ENCODE measurements at regions not wholly inside any gene's neighbourhood (a gene's known extent, or its start where the extent isn't known, plus 50 kb on each side); places are given as distances from the start of the nearest gene placed in this dataset.

GRCh38 chr1:234778221-234779159, 168.5 kb upstream of the IRF2BP2 start:
- dilution Hi-C loops (cut with MboI; ENCODE audit: extremely low pct_ligation_motif_present, low sequenced_read_pairs): no loop called here

DNA sequence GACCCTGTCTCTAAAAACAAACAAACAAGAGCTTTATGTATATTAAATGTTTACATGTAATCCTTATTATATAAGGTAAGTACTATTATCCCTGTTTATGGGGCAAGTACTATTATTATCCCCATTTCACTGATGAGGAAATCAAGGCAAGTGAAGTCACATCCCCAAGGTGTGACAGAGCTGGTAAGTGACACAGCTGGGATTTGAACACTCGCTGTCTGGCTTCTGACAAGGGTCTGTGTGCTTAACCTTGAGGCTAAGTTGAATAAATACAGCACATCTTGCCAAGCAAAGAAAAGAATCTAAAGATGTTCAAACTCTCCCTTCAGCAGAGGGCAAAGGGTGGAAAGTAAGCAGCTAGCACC, 167.9 kb upstream of the IRF2BP2 start:
- Histone ChIP-seq H3K27ac (ENCODE audit: control insufficient read depth, insufficient read depth, low read length) (no peak overlapping the region), H3K9ac (ENCODE audit: control insufficient read depth, extremely low read depth, insufficient read depth, low read length) (no peak overlapping the region), H3K36me3 (ENCODE audit: control insufficient read depth in 2 of 2, extremely low read depth in 1 of 2, insufficient read depth in 2 of 2, low read length in 2 of 2) (no peaks in the 10 kb centered on the region), H3K9me1 (ENCODE audit: control insufficient read depth, extremely low read depth, insufficient read depth, low read length) (no peaks in the 10 kb centered on the region), H3K27me3 (ENCODE audit: control insufficient read depth, extremely low read depth, insufficient read depth, low read length) (peaks cover 29% of the 10 kb centered on the region), H2AFZ (ENCODE audit: control insufficient read depth, low read length) (no peak overlapping the region), H3K4me1 (ENCODE audit: control insufficient read depth, extremely low read depth, insufficient read depth, low read length) (peaks cover under 1% of the 10 kb centered on the region), H3K79me2 (ENCODE audit: control insufficient read depth, insufficient read depth, low read length) (no peaks in the 10 kb centered on the region), H4K20me1 (ENCODE audit: control insufficient read depth, extremely low read depth, insufficient read depth, low read length) (no peaks in the 10 kb centered on the region), H3K4me3 (ENCODE audit: control insufficient read depth in 2 of 3, extremely low read depth in 1 of 3, insufficient read depth in 2 of 3, low read depth in 1 of 3, low read length in 3 of 3) (no peak overlapping the region), H3K9me3 (ENCODE audit: control insufficient read depth, low read depth, low read length) (peaks cover 3% of the 10 kb centered on the region), H3K4me2 (ENCODE audit: control insufficient read depth, extremely low read depth, insufficient read depth, low read depth, low read length) (no peak overlapping the region)
- dilution Hi-C loops (cut with MboI; ENCODE audit: extremely low pct_ligation_motif_present, low sequenced_read_pairs): no loop called here
- no peak for DNase-seq (ENCODE audit: low read depth, low spot score)
- no peak for TF ChIP-seq EZH2 (IDR thresholded peaks at IDR 0.05; ENCODE audit: low read length)
- TF ChIP-seq, protein P1, sequence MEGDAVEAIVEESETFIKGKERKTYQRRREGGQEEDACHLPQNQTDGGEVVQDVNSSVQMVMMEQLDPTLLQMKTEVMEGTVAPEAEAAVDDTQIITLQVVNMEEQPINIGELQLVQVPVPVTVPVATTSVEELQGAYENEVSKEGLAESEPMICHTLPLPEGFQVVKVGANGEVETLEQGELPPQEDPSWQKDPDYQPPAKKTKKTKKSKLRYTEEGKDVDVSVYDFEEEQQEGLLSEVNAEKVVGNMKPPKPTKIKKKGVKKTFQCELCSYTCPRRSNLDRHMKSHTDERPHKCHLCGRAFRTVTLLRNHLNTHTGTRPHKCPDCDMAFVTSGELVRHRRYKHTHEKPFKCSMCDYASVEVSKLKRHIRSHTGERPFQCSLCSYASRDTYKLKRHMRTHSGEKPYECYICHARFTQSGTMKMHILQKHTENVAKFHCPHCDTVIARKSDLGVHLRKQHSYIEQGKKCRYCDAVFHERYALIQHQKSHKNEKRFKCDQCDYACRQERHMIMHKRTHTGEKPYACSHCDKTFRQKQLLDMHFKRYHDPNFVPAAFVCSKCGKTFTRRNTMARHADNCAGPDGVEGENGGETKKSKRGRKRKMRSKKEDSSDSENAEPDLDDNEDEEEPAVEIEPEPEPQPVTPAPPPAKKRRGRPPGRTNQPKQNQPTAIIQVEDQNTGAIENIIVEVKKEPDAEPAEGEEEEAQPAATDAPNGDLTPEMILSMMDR (optimal IDR thresholded peaks at IDR 0.05 in 1 of 3, IDR thresholded peaks at IDR 0.05 in 1 of 3, conservative IDR thresholded peaks at IDR 0.05 in 1 of 3; ENCODE audit: extremely low read depth in 1 of 3, insufficient read depth in 2 of 3, low read length in 3 of 3): no peak
- FAIRE-seq: no peak

More at GRCh38 chr1:234778221-234779159, 168.5 kb upstream of the IRF2BP2 start:
- no peak overlapping the region for H3K27ac ChIP-seq (ENCODE audit: control insufficient read depth, insufficient read depth, low read length)
- H3K9me1 ChIP-seq (ENCODE audit: control insufficient read depth, extremely low read depth, insufficient read depth, low read length): no peaks in the 10 kb centered on the region
- H3K4me2 ChIP-seq (ENCODE audit: control insufficient read depth, extremely low read depth, insufficient read depth, low read depth, low read length): no peak overlapping the region
- no peak for DNase-seq (ENCODE audit: low read depth, low spot score)
- no peak overlapping the region for H2AFZ ChIP-seq (ENCODE audit: control insufficient read depth, low read length)
- peaks cover 3% of the 10 kb centered on the region for H3K9me3 ChIP-seq (ENCODE audit: control insufficient read depth, low read depth, low read length)
- H3K36me3 ChIP-seq (ENCODE audit: control insufficient read depth in 2 of 2, extremely low read depth in 1 of 2, insufficient read depth in 2 of 2, low read length in 2 of 2): no peaks in the 10 kb centered on the region
- no peak for TF ChIP-seq EZH2 (IDR thresholded peaks at IDR 0.05; ENCODE audit: low read length)
- TF ChIP-seq, protein P1 (optimal IDR thresholded peaks at IDR 0.05 in 1 of 3, IDR thresholded peaks at IDR 0.05 in 1 of 3, conservative IDR thresholded peaks at IDR 0.05 in 1 of 3; ENCODE audit: extremely low read depth in 1 of 3, insufficient read depth in 2 of 3, low read length in 3 of 3): no peak
- no peak overlapping the region for H3K9ac ChIP-seq (ENCODE audit: control insufficient read depth, extremely low read depth, insufficient read depth, low read length)
- no peak for FAIRE-seq
- no peak overlapping the region for H3K4me3 ChIP-seq (ENCODE audit: control insufficient read depth in 2 of 3, extremely low read depth in 1 of 3, insufficient read depth in 2 of 3, low read depth in 1 of 3, low read length in 3 of 3)
- H3K27me3 ChIP-seq (ENCODE audit: control insufficient read depth, extremely low read depth, insufficient read depth, low read length): peaks cover 29% of the 10 kb centered on the region
- H3K4me1 ChIP-seq (ENCODE audit: control insufficient read depth, extremely low read depth, insufficient read depth, low read length): no peaks in the 10 kb centered on the region
- no peaks in the 10 kb centered on the region for H4K20me1 ChIP-seq (ENCODE audit: control insufficient read depth, extremely low read depth, insufficient read depth, low read length)
- no peaks in the 10 kb centered on the region for H3K79me2 ChIP-seq (ENCODE audit: control insufficient read depth, insufficient read depth, low read length)
